ENCODE measurements at regions not wholly inside any gene's neighbourhood (a gene's known extent, or its start where the extent isn't known, plus 50 kb on each side); places are given as distances from the start of the nearest gene placed in this dataset.

GRCh38 chr22:27244328-27244727, 557.2 kb downstream of the MN1 start:
- TF ChIP-seq CTCF (IDR thresholded peaks at IDR 0.05) = no peak
- no peak for TF ChIP-seq POLR2A (IDR thresholded peaks at IDR 0.05)
